ENCODE measurements at regions not wholly inside any gene's neighbourhood (a gene's known extent, or its start where the extent isn't known, plus 50 kb on each side); places are given as distances from the start of the nearest gene placed in this dataset.

- Histone ChIP-seq H3K36me3 (replicated peaks in 1 of 2; ENCODE audit: insufficient read depth in 1 of 2, low read depth in 2 of 2) (no peaks in the 10 kb centered on the region), H3K9me3 (no peaks in the 10 kb centered on the region), H3K4me3 (no peak overlapping the region), H3K27me3 (no peaks in the 10 kb centered on the region), H3K4me1 (no peaks in the 10 kb centered on the region), H3K27ac (no peak overlapping the region)
- 74 to 78% methylated on average over 7 of the region's 7 CpGs for WGBS, 2 donors
- DNase-seq (no peak), ATAC-seq (no peak)
- intact Hi-C loops (cut with DNase I): no loop called here
- TF ChIP-seq CTCF (IDR thresholded peaks at IDR 0.05): no peak
Observed at GRCh38 chr14:62017651-62018230, 255.5 kb downstream of the SNAPC1 start.

GRCh38 chr14:62018606-62019005, 256.4 kb downstream of the SNAPC1 start:
- Histone ChIP-seq H3K9me3 (no peaks in the 10 kb centered on the region), H3K27ac (no peak overlapping the region), H3K4me1 (no peaks in the 10 kb centered on the region), H3K36me3 (replicated peaks in 1 of 2; ENCODE audit: insufficient read depth in 1 of 2, low read depth in 2 of 2) (no peaks in the 10 kb centered on the region), H3K4me3 (no peak overlapping the region), H3K27me3 (no peaks in the 10 kb centered on the region)
- ATAC-seq (no peak), DNase-seq (no peak)
- 78 to 85% methylated on average over 5 of the region's 5 CpGs for WGBS, 2 donors
- TF ChIP-seq POLR2A (IDR thresholded peaks at IDR 0.05): no peak
- TF ChIP-seq CTCF (IDR thresholded peaks at IDR 0.05): no peak
- intact Hi-C loops (cut with DNase I): no loop called here

- ATAC-seq (no peak), DNase-seq (no peak)
- peaks cover 18% of the 10 kb centered on the region for H3K4me1 ChIP-seq
- TF ChIP-seq POLR2A (IDR thresholded peaks at IDR 0.05) (no peak), CTCF (IDR thresholded peaks at IDR 0.05) (no peak)
- H3K27ac ChIP-seq: no peak overlapping the region
- no peaks in the 10 kb centered on the region for H3K36me3 ChIP-seq (replicated peaks in 1 of 2; ENCODE audit: insufficient read depth in 1 of 2, low read depth in 2 of 2)
- no peaks in the 10 kb centered on the region for H3K27me3 ChIP-seq
- intact Hi-C loops (cut with DNase I): no loop called here
- 46 to 66% methylated on average over 2 of the region's 2 CpGs for WGBS, 2 donors
- no peak overlapping the region for H3K4me3 ChIP-seq
- no peaks in the 10 kb centered on the region for H3K9me3 ChIP-seq
Observed at GRCh38 chr14:62027958-62028357, 265.7 kb downstream of the SNAPC1 start.

- Histone ChIP-seq H3K27me3 (no peaks in the 10 kb centered on the region), H3K4me3 (no peak overlapping the region), H3K4me1 (peaks cover 18% of the 10 kb centered on the region), H3K36me3 (replicated peaks in 1 of 2; ENCODE audit: insufficient read depth in 1 of 2, low read depth in 2 of 2) (no peaks in the 10 kb centered on the region), H3K27ac (peak overlapping the region in 3 of 4 donors; percentile 45 to 63 (median 51)), H3K9me3 (no peaks in the 10 kb centered on the region)
- TF ChIP-seq CTCF (IDR thresholded peaks at IDR 0.05) (no peak), POLR2A (IDR thresholded peaks at IDR 0.05) (no peak)
- ATAC-seq: peak; percentile 97
- peak; percentile 32 to 81 (median 59) for DNase-seq
- 20 to 22% methylated on average over 2 of the region's 2 CpGs for WGBS, 2 donors
- intact Hi-C loops (cut with DNase I): no loop called here
Observed at GRCh38 chr14:62029569-62029924, 267.3 kb downstream of the SNAPC1 start.

GRCh38 chr14:62030387-62030786, 268.2 kb downstream of the SNAPC1 start:
- TF ChIP-seq POLR2A (IDR thresholded peaks at IDR 0.05): no peak
- TF ChIP-seq CTCF (IDR thresholded peaks at IDR 0.05): no peak
- Histone ChIP-seq H3K27me3 (no peaks in the 10 kb centered on the region), H3K9me3 (no peaks in the 10 kb centered on the region), H3K4me1 (peaks cover 18% of the 10 kb centered on the region), H3K27ac (no peak overlapping the region), H3K4me3 (no peak overlapping the region), H3K36me3 (replicated peaks in 1 of 2; ENCODE audit: insufficient read depth in 1 of 2, low read depth in 2 of 2) (no peaks in the 10 kb centered on the region)
- DNase-seq (no peak), ATAC-seq (no peak)
- intact Hi-C loops (cut with DNase I): no loop called here
- 84% methylated on average over 3 of the region's 3 CpGs for WGBS, 2 donors

Data from body of pancreas (tissue), 4 donors.